ENCODE measurements at regions not wholly inside any gene's neighbourhood (a gene's known extent, or its start where the extent isn't known, plus 50 kb on each side); places are given as distances from the start of the nearest gene placed in this dataset.

GRCh38 chr21:26761174-26761915, 83.9 kb downstream of the ADAMTS1 start:
- Histone ChIP-seq H2AFZ (ENCODE audit: low read depth, low read length) (no peak overlapping the region), H3K27me3 (ENCODE audit: insufficient read depth, low read depth, low read length) (no peaks in the 10 kb centered on the region)

DNA sequence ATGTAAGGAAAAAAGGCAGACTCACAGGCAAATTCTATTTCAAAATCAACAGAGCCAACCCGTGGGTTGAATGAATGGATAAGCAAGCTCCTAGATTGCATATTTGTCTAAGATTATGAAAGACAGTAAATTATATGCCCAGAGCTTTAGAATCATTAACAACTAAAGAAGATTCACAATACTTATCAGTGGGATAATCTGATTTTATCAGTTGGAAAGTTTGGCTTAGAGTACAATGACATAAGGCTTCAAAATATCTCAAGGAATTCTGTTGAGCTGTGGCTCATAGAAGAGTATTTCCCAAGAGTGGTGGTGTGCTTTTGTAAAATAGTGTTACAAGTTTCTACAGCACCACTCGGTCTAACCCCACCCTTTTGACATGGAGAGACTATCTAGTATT, 85.5 kb downstream of the ADAMTS1 start:
- no peaks in the 10 kb centered on the region for H3K36me3 ChIP-seq (ENCODE audit: insufficient read depth, low read length)
- no peaks in the 10 kb centered on the region for H3K79me2 ChIP-seq (replicated peaks; ENCODE audit: insufficient read depth, low read length)
- H3K27me3 ChIP-seq (ENCODE audit: insufficient read depth, low read depth, low read length): no peaks in the 10 kb centered on the region
- H3K4me3 ChIP-seq (ENCODE audit: low read length): no peak overlapping the region
- no peaks in the 10 kb centered on the region for H3K9me2 ChIP-seq (ENCODE audit: insufficient read depth, low read length)
- H4K20me1 ChIP-seq (ENCODE audit: insufficient read depth): no peaks in the 10 kb centered on the region
- no peak overlapping the region for H2AFZ ChIP-seq (ENCODE audit: low read depth, low read length)
- no peaks in the 10 kb centered on the region for H3F3A ChIP-seq (ENCODE audit: insufficient read depth, low read length, poor library complexity, severe bottlenecking)
- no peak overlapping the region for H3K27ac ChIP-seq (ENCODE audit: low read length)
- no peak overlapping the region for H3K4me2 ChIP-seq (ENCODE audit: low read length)
- no peaks in the 10 kb centered on the region for H3K9me3 ChIP-seq (ENCODE audit: low read length)
- H3K9ac ChIP-seq (ENCODE audit: low read length): no peak overlapping the region
- TF ChIP-seq EP300 (conservative IDR thresholded peaks at IDR 0.05; ENCODE audit: poor library complexity, severe bottlenecking) (no peak), SMC3 (conservative IDR thresholded peaks at IDR 0.05; ENCODE audit: poor library complexity) (no peak), TAF1 (IDR thresholded peaks at IDR 0.05; ENCODE audit: low read depth) (no peak)

More at GRCh38 chr21:26761174-26761915, 83.9 kb downstream of the ADAMTS1 start:
- H3K36me3 ChIP-seq (ENCODE audit: insufficient read depth, low read length): no peaks in the 10 kb centered on the region
- no peaks in the 10 kb centered on the region for H3K79me2 ChIP-seq (replicated peaks; ENCODE audit: insufficient read depth, low read length)
- H3F3A ChIP-seq (ENCODE audit: insufficient read depth, low read length, poor library complexity, severe bottlenecking): no peaks in the 10 kb centered on the region
- TF ChIP-seq, protein P1, sequence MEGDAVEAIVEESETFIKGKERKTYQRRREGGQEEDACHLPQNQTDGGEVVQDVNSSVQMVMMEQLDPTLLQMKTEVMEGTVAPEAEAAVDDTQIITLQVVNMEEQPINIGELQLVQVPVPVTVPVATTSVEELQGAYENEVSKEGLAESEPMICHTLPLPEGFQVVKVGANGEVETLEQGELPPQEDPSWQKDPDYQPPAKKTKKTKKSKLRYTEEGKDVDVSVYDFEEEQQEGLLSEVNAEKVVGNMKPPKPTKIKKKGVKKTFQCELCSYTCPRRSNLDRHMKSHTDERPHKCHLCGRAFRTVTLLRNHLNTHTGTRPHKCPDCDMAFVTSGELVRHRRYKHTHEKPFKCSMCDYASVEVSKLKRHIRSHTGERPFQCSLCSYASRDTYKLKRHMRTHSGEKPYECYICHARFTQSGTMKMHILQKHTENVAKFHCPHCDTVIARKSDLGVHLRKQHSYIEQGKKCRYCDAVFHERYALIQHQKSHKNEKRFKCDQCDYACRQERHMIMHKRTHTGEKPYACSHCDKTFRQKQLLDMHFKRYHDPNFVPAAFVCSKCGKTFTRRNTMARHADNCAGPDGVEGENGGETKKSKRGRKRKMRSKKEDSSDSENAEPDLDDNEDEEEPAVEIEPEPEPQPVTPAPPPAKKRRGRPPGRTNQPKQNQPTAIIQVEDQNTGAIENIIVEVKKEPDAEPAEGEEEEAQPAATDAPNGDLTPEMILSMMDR (IDR thresholded peaks at IDR 0.05; ENCODE audit: poor library complexity, severe bottlenecking): no peak
- no peak for TF ChIP-seq EZH2 (IDR thresholded peaks at IDR 0.05; ENCODE audit: borderline replicate concordance, insufficient read depth, low read length, poor library complexity, severe bottlenecking)
- H3K4me3 ChIP-seq (ENCODE audit: low read length): no peak overlapping the region
- no peaks in the 10 kb centered on the region for H3K9me3 ChIP-seq (ENCODE audit: low read length)
- H3K27ac ChIP-seq (ENCODE audit: low read length): no peak overlapping the region
- no peak overlapping the region for H3K9ac ChIP-seq (ENCODE audit: low read length)
- H3K4me2 ChIP-seq (ENCODE audit: low read length): no peak overlapping the region
- no peaks in the 10 kb centered on the region for H3K9me2 ChIP-seq (ENCODE audit: insufficient read depth, low read length)
- H4K20me1 ChIP-seq (ENCODE audit: insufficient read depth): no peaks in the 10 kb centered on the region

GRCh38 chr21:26758083-26758880, 86.9 kb downstream of the ADAMTS1 start:
- Histone ChIP-seq H3K9me3 (ENCODE audit: low read length) (no peaks in the 10 kb centered on the region), H3K9ac (ENCODE audit: low read length) (no peak overlapping the region), H3K4me3 (ENCODE audit: low read length) (no peak overlapping the region), H3K79me2 (replicated peaks; ENCODE audit: insufficient read depth, low read length) (no peaks in the 10 kb centered on the region), H3K27ac (ENCODE audit: low read length) (no peak overlapping the region), H4K20me1 (ENCODE audit: insufficient read depth) (no peaks in the 10 kb centered on the region), H2AFZ (ENCODE audit: low read depth, low read length) (no peak overlapping the region), H3K4me2 (ENCODE audit: low read length) (no peak overlapping the region), H3F3A (ENCODE audit: insufficient read depth, low read length, poor library complexity, severe bottlenecking) (no peaks in the 10 kb centered on the region), H3K9me2 (ENCODE audit: insufficient read depth, low read length) (no peaks in the 10 kb centered on the region), H3K27me3 (ENCODE audit: insufficient read depth, low read depth, low read length) (no peaks in the 10 kb centered on the region), H3K36me3 (ENCODE audit: insufficient read depth, low read length) (no peaks in the 10 kb centered on the region)
- no peak for TF ChIP-seq TAF1 (IDR thresholded peaks at IDR 0.05; ENCODE audit: low read depth)
- no peak for TF ChIP-seq RAD21 (conservative IDR thresholded peaks at IDR 0.05)
- TF ChIP-seq MXI1 (conservative IDR thresholded peaks at IDR 0.05; ENCODE audit: poor library complexity, severe bottlenecking): no peak
- no peak for TF ChIP-seq EP300 (conservative IDR thresholded peaks at IDR 0.05; ENCODE audit: poor library complexity, severe bottlenecking)
- TF ChIP-seq, protein P1 (IDR thresholded peaks at IDR 0.05; ENCODE audit: poor library complexity, severe bottlenecking): no peak
- TF ChIP-seq SMC3 (conservative IDR thresholded peaks at IDR 0.05; ENCODE audit: poor library complexity): no peak
- TF ChIP-seq POLR2AphosphoS5 (IDR thresholded peaks at IDR 0.05): no peak
- TF ChIP-seq, protein P2, sequence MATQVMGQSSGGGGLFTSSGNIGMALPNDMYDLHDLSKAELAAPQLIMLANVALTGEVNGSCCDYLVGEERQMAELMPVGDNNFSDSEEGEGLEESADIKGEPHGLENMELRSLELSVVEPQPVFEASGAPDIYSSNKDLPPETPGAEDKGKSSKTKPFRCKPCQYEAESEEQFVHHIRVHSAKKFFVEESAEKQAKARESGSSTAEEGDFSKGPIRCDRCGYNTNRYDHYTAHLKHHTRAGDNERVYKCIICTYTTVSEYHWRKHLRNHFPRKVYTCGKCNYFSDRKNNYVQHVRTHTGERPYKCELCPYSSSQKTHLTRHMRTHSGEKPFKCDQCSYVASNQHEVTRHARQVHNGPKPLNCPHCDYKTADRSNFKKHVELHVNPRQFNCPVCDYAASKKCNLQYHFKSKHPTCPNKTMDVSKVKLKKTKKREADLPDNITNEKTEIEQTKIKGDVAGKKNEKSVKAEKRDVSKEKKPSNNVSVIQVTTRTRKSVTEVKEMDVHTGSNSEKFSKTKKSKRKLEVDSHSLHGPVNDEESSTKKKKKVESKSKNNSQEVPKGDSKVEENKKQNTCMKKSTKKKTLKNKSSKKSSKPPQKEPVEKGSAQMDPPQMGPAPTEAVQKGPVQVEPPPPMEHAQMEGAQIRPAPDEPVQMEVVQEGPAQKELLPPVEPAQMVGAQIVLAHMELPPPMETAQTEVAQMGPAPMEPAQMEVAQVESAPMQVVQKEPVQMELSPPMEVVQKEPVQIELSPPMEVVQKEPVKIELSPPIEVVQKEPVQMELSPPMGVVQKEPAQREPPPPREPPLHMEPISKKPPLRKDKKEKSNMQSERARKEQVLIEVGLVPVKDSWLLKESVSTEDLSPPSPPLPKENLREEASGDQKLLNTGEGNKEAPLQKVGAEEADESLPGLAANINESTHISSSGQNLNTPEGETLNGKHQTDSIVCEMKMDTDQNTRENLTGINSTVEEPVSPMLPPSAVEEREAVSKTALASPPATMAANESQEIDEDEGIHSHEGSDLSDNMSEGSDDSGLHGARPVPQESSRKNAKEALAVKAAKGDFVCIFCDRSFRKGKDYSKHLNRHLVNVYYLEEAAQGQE (IDR thresholded peaks at IDR 0.05; ENCODE audit: borderline replicate concordance): no peak
- TF ChIP-seq EZH2 (IDR thresholded peaks at IDR 0.05; ENCODE audit: borderline replicate concordance, insufficient read depth, low read length, poor library complexity, severe bottlenecking): no peak
